Tibial artery (tissue), 4 donors: ENCODE measurements at regions not wholly inside any gene's neighbourhood (a gene's known extent, or its start where the extent isn't known, plus 50 kb on each side); places are given as distances from the start of the nearest gene placed in this dataset.
"Not testable (repeated sequence)": the region's sequence is repeated elsewhere in the genome, so short reads cannot be mapped to it uniquely, and the experiment has no call there.

Experiments
- DNase-seq, 2 donors: peaks; one replicate each; pipeline ENCODE4 v3.0.0-alpha.2; 2019
- H3K27ac ChIP-seq, 2 donors: fragments of 200-600 bp; sonication (generic) in 1 of 2; 1 replicate in 1 of 2; 2 replicates in 1 of 2; pipeline ENCODE4 v1.5.1; 2018 to 2019; ENCODE audit warnings: mild to moderate bottlenecking in 1 of 2
- H3K27me3 ChIP-seq, 2 donors: fragments of 200-600 bp; sonication (generic) in 1 of 2; one replicate each; pipeline versions ENCODE4 v1.5.1 to v1.6.0; 2016 to 2019
- H3K36me3 ChIP-seq, 3 donors: fragments of 200-600 bp; sonication (generic) in 2 of 3; one replicate each; pipeline ENCODE4 v1.5.1; 2016 to 2019; ENCODE audit warnings: mild to moderate bottlenecking in 2 of 3
- H3K4me1 ChIP-seq, 4 donors: fragments of 200-600 bp; sonication (generic) in 2 of 4; 1 replicate in 3 of 4; 2 replicates in 1 of 4; pipeline ENCODE4 v1.5.1; 2016 to 2019
- H3K4me3 ChIP-seq, 2 donors: fragments of 200-600 bp; sonication (generic) in 1 of 2; 1 replicate in 1 of 2; 2 replicates in 1 of 2; pipeline ENCODE4 v1.5.1; 2018 to 2019; ENCODE audit warnings: mild to moderate bottlenecking in 2 of 2
- H3K9me3 ChIP-seq, 3 donors: fragments of 200-600 bp; sonication (generic) in 1 of 3; one replicate each; pipeline ENCODE4 v1.5.1; 2016 to 2019
- CTCF ChIP-seq, 2 experiments: fragments of 200-600 bp in 1 of 2; fragments of 450-650 bp in 1 of 2; IDR thresholded peaks; one replicate each; pipeline ENCODE4 v1.5.1; 2017 to 2019; ENCODE audit warnings: antibody characterized with exemption in 2 of 2, mild to moderate bottlenecking in 1 of 2, moderate library complexity in 1 of 2
- intact Hi-C: fragments of 100-400 bp; cut with DNase I; formaldehyde crosslinking; loops from one replicate; pipeline ENCODE4 v1.15.0; 2023; ENCODE audit warnings: low total_unique reads

- Histone ChIP-seq H3K36me3 (no peaks in the 10 kb centered on the region), H3K4me1 (no peaks in the 10 kb centered on the region), H3K27me3 (no peaks in the 10 kb centered on the region), H3K4me3 (no peak overlapping the region), H3K27ac (no peak overlapping the region), H3K9me3 (no peaks in the 10 kb centered on the region)
- no peak for TF ChIP-seq CTCF (IDR thresholded peaks at IDR 0.05)
- intact Hi-C loops, result no loop called here
- DNase-seq, result no peak
Measured at GRCh38 chr3:95813244-95813643, 1001.1 kb upstream of the EPHA6 start.

- Histone ChIP-seq H3K9me3 (no peaks in the 10 kb centered on the region), H3K36me3 (no peaks in the 10 kb centered on the region), H3K27me3 (no peaks in the 10 kb centered on the region), H3K4me1 (no peaks in the 10 kb centered on the region), H3K4me3 (no peak overlapping the region), H3K27ac (no peak overlapping the region)
- TF ChIP-seq CTCF (IDR thresholded peaks at IDR 0.05), result no peak
- DNase-seq, result no peak
- intact Hi-C loops, result no loop called here
Measured at GRCh38 chr3:95815828-95816227, 998.6 kb upstream of the EPHA6 start.

- intact Hi-C loops, result no loop called here
Measured at GRCh38 chr3:95826419-95826818, 988.0 kb upstream of the EPHA6 start.

GRCh38 chr3:95832146-95832545, 982.2 kb upstream of the EPHA6 start:
- intact Hi-C loops, result no loop called here
- Histone ChIP-seq H3K4me1 (no peaks in the 10 kb centered on the region), H3K4me3 (no peak overlapping the region), H3K9me3 (no peaks in the 10 kb centered on the region), H3K27ac (no peak overlapping the region), H3K36me3 (no peaks in the 10 kb centered on the region), H3K27me3 (no peaks in the 10 kb centered on the region)
- DNase-seq, result no peak
- TF ChIP-seq CTCF (IDR thresholded peaks at IDR 0.05), result no peak

More at GRCh38 chr3:95826419-95826818, 988.0 kb upstream of the EPHA6 start:
- DNase-seq, result no peak
- Histone ChIP-seq H3K9me3 (no peaks in the 10 kb centered on the region), H3K4me3 (no peak overlapping the region), H3K27me3 (no peaks in the 10 kb centered on the region), H3K4me1 (no peaks in the 10 kb centered on the region), H3K36me3 (no peaks in the 10 kb centered on the region), H3K27ac (no peak overlapping the region)
- TF ChIP-seq CTCF (IDR thresholded peaks at IDR 0.05), result no peak

- DNase-seq, H3K4me1 ChIP-seq, H3K4me3 ChIP-seq, H3K27me3 ChIP-seq, H3K36me3 ChIP-seq, intact Hi-C loops, H3K27ac ChIP-seq: not testable (repeated sequence)
- peaks cover 0 to 14% (median 13%) of the 10 kb centered on the region in 3 donors for H3K9me3 ChIP-seq
Measured at GRCh38 chr3:95860628-95861027, 953.8 kb upstream of the EPHA6 start.

- TF ChIP-seq CTCF (IDR thresholded peaks at IDR 0.05), result no peak
- Histone ChIP-seq H3K9me3 (no peaks in the 10 kb centered on the region), H3K27ac (no peak overlapping the region), H3K4me1 (no peaks in the 10 kb centered on the region), H3K36me3 (no peaks in the 10 kb centered on the region), H3K27me3 (no peaks in the 10 kb centered on the region), H3K4me3 (no peak overlapping the region)
- intact Hi-C loops, result no loop called here
- no peak for DNase-seq
Measured at GRCh38 chr3:95883801-95884200, 930.6 kb upstream of the EPHA6 start.
